Fibroblast of peridontal ligament (primary cell): ENCODE measurements at regions not wholly inside any gene's neighbourhood (a gene's known extent, or its start where the extent isn't known, plus 50 kb on each side); places are given as distances from the start of the nearest gene placed in this dataset.
A peak's percentile ranks its signal among the peaks of the same experiment; 100 is the strongest.

Source experiments
- DNase-seq: peaks from one replicate; pipeline ENCODE4 v3.0.0-alpha.2; 2010; ENCODE audit errors: extremely low read depth

- peak; percentile 53 for DNase-seq
These were observed 257.4 kb upstream of the NOVA1 start for GRCh38 chr14:26855077-26855753.

- peak; percentile 41 for DNase-seq
These were observed 259.2 kb upstream of the NOVA1 start for GRCh38 chr14:26856876-26857518.

- DNase-seq: no peak
These were observed 261.6 kb upstream of the NOVA1 start for GRCh38 chr14:26859483-26859882.

GRCh38 chr14:26860111-26860510, 262.3 kb upstream of the NOVA1 start:
- no peak for DNase-seq

- DNase-seq: peak; percentile 60
These were observed 265.9 kb upstream of the NOVA1 start for GRCh38 chr14:26863736-26864135.

GRCh38 chr14:26866721-26867120, 268.9 kb upstream of the NOVA1 start:
- no peak for DNase-seq

- DNase-seq: no peak
These were observed 269.4 kb upstream of the NOVA1 start for GRCh38 chr14:26867171-26867757.

GRCh38 chr14:26870096-26870495, 272.3 kb upstream of the NOVA1 start:
- no peak for DNase-seq

GRCh38 chr14:26870722-26871617, 273.1 kb upstream of the NOVA1 start:
- peak; percentile 23 for DNase-seq

GRCh38 chr14:26872515-26873361, 274.9 kb upstream of the NOVA1 start:
- DNase-seq: no peak

- DNase-seq: no peak
These were observed 275.6 kb upstream of the NOVA1 start for GRCh38 chr14:26873362-26873960.

- peak; percentile 23 for DNase-seq
These were observed 290.0 kb upstream of the NOVA1 start for GRCh38 chr14:26887847-26888246.

- no peak for DNase-seq
These were observed 290.8 kb upstream of the NOVA1 start for GRCh38 chr14:26888592-26888991.

- DNase-seq: peak; percentile 78
These were observed 298.6 kb upstream of the NOVA1 start for GRCh38 chr14:26896447-26896846.

GRCh38 chr14:26897196-26897595, 299.4 kb upstream of the NOVA1 start:
- no peak for DNase-seq

GRCh38 chr14:26905229-26905628, 307.4 kb upstream of the NOVA1 start:
- DNase-seq: no peak

- DNase-seq: no peak
These were observed 316.0 kb upstream of the NOVA1 start for GRCh38 chr14:26913786-26914185.

- DNase-seq: peak; percentile 74
These were observed 319.3 kb upstream of the NOVA1 start for GRCh38 chr14:26917086-26917485.

GRCh38 chr14:26925876-26926584, 328.2 kb upstream of the NOVA1 start:
- no peak for DNase-seq

- DNase-seq: no peak
These were observed 328.8 kb upstream of the NOVA1 start for GRCh38 chr14:26926585-26926984.
